RCC 7860 (cell line): ENCODE measurements at regions not wholly inside any gene's neighbourhood (a gene's known extent, or its start where the extent isn't known, plus 50 kb on each side); places are given as distances from the start of the nearest gene placed in this dataset.

Experiments
- DNase-seq: peaks from one replicate; pipeline ENCODE4 v3.0.0-alpha.2; 2015; ENCODE audit warnings: low spot score
- FAIRE-seq: peaks from 2 replicates; lab custom pipeline; 2012; peaks lifted over from hg19 to GRCh38; lab: Jason Lieb, UNC

GRCh38 chr15:73803806-73804205 lies 50.7 kb upstream of the INSYN1 start:
- DNase-seq: no peak
- no peak for FAIRE-seq

- FAIRE-seq (no peak), DNase-seq (no peak)
Measured at GRCh38 chr15:73805504-73806089, 52.4 kb upstream of the INSYN1 start.

GRCh38 chr15:73806698-73807483 lies 53.7 kb upstream of the INSYN1 start:
- DNase-seq (no peak), FAIRE-seq (no peak)

DNA sequence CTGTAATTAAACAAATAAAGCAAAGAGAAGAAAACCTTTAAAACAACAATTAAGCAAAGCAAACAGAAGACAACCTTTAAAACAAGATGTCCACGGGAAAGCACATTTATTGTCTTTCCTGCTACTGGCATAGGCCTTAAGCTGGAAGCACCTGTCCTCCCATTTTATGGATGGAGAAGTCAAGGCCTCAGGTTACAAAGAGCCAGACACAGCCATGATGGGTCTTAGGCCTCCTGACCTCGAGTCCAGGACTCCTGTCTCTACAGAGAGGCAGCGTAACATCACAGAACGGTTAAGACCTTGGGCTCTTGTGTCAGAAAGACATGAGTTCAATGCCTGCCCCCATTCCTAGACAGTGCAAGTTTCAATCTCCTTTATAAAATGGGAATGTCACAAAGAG lies 54.7 kb upstream of the INSYN1 start:
- no peak for DNase-seq

DNA sequence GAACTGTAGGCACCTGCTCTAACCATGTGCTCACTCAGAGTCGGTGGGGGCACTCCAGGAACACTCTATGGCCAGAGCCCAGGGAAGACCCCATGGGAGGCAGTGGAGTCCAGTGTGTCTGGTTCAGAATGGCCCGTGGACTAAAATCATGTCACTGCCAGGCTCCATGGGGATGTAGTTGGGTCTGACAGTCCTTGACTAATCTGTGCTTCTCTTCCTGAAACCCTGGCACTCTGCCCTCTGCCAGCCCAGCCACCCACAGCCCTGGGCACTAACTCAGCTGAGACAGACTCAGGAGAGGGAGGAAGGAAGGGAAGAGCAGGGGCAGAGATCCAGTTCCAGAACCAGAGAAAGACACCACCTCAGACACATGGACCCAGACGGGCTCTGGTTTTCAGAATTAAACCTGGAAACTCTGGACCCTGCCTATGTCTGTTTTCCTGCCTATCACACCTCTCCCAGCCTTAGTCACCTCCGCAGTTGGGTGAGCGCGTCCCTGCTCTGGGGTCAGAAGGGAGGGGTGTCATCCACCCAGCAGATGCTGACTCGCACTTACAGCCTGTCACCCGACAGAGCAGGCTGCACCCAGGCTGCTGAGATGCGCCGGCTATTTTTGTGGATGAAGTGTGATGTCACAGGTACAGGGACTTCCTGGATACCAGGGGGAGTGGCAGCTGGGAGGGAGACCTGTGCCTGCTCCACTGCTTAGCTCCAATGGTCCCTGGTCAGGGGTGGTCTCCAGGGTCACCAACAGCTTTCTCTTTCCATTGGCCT lies 56.8 kb upstream of the INSYN1 start:
- FAIRE-seq (no peak), DNase-seq (peak; percentile 43)

More for the DNA sequence above, 54.7 kb upstream of the INSYN1 start:
- FAIRE-seq: no peak

GRCh38 chr15:73812806-73813465 lies 59.8 kb upstream of the INSYN1 start:
- DNase-seq (no peak), FAIRE-seq (no peak)

DNA sequence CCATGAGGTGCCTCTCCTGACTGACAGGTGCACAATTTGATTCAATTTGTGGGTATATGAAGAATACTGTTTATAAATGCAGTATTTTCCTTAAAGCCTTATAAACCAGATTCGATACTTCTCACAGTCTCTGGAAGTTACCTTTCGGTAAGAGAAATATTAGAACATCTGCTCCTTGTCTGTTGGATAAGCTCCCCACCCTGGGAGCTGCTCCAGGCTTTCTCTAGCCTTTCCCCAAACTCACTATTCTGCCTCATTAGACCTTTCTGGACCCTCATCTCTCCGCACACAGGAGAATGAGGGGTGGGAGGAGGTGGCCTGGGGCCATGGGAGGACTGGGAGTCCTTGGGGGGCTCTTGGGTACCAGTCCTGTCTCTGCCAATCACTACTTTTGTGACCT lies 59.8 kb upstream of the TBC1D21 start:
- DNase-seq: no peak
- FAIRE-seq: no peak

- no peak for FAIRE-seq
- DNase-seq: no peak
Measured at GRCh38 chr15:73818308-73818985, 54.9 kb upstream of the TBC1D21 start.

- no peak for FAIRE-seq
Measured at GRCh38 chr15:73821181-73821580, 52.2 kb upstream of the TBC1D21 start.

GRCh38 chr15:73822998-73823397 lies 50.4 kb upstream of the TBC1D21 start:
- DNase-seq: no peak

More at GRCh38 chr15:73821181-73821580, 52.2 kb upstream of the TBC1D21 start:
- DNase-seq: no peak

More at GRCh38 chr15:73822998-73823397, 50.4 kb upstream of the TBC1D21 start:
- FAIRE-seq: no peak
